ENCODE measurements at regions not wholly inside any gene's neighbourhood (a gene's known extent, or its start where the extent isn't known, plus 50 kb on each side); places are given as distances from the start of the nearest gene placed in this dataset.

DNA sequence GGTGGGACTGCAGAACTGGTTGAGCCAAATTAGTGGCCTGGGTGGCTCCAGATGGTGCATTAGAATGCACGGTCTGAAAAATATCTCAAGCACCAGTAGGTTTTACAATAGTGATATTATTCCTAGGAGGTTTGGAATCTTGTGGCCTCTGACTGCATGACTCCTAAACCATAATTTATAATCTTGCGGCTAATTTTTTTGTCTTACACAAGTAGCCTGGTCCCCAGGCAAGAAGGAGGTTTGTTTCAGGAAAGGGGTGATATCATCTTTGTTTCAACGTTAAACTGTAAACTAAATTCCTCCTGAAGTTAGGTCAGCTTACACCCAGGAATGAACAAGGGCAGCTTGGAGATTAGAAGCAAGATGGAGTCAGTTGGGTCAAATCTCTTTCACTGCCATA is 98.9 kb upstream of the ARL4C start:
- TF ChIP-seq, protein P1, sequence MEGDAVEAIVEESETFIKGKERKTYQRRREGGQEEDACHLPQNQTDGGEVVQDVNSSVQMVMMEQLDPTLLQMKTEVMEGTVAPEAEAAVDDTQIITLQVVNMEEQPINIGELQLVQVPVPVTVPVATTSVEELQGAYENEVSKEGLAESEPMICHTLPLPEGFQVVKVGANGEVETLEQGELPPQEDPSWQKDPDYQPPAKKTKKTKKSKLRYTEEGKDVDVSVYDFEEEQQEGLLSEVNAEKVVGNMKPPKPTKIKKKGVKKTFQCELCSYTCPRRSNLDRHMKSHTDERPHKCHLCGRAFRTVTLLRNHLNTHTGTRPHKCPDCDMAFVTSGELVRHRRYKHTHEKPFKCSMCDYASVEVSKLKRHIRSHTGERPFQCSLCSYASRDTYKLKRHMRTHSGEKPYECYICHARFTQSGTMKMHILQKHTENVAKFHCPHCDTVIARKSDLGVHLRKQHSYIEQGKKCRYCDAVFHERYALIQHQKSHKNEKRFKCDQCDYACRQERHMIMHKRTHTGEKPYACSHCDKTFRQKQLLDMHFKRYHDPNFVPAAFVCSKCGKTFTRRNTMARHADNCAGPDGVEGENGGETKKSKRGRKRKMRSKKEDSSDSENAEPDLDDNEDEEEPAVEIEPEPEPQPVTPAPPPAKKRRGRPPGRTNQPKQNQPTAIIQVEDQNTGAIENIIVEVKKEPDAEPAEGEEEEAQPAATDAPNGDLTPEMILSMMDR (IDR thresholded peaks at IDR 0.05), result no peak

DNA sequence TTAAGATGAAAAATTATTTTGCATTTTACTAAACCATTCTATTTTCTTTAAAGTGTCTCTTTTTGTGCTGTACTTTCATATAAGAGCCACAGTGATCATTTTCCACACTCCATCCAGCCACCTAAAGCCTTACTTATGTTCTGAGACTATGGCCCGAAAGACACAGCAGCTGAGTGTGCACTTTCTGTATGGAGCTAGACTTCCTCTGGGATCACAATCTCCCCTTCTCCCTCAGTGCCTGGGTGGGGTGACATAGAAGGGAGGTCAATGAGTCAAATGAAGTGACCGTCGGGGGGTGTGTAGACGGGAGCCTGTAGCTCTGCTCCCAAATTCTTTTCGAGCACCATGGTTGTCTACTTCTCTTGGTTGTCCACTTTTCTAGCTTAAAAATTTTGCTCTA is 97.8 kb upstream of the ARL4C start:
- TF ChIP-seq, protein P1 (IDR thresholded peaks at IDR 0.05), result no peak

DNA sequence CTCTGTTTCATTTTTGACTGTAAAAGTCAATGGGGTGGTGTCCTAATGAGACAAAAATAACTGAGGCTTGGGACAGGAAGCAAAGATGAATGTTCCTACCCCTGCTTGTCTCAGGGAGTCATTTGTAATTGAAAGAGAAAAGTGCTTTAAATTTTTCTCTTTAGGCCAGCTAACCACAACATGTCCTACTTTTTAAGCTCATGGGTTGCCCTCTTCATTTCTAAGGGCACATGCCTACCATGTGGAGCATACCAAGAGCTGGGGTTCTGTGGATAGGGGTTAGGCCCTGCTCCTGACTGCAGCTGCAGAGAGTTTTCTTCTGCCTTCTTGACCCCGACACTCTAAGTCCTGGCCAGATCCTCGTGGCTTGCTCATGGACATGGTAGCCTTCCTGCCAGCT is 96.8 kb upstream of the ARL4C start:
- TF ChIP-seq, protein P1 (IDR thresholded peaks at IDR 0.05), result no peak

DNA sequence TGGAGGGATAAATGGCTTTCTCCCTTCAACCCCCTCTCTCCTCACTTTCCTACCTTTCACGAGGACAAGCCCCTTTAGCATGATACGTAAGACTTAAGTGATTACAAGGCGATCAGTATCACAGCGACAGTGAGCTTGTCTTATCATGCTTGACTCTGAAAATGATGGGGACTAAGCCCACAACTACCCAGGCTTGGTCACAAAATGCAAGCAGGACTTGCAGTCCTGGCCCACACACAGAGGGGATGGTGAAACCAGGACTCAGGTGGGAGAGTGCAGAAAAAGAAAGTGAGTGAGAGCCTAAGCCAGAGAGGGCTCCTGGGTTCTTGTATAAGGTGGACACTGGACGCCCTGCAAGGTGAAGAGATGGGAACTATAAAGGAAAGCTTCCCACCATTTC is 95.7 kb upstream of the ARL4C start:
- TF ChIP-seq, protein P1 (IDR thresholded peaks at IDR 0.05), result no peak

DNA sequence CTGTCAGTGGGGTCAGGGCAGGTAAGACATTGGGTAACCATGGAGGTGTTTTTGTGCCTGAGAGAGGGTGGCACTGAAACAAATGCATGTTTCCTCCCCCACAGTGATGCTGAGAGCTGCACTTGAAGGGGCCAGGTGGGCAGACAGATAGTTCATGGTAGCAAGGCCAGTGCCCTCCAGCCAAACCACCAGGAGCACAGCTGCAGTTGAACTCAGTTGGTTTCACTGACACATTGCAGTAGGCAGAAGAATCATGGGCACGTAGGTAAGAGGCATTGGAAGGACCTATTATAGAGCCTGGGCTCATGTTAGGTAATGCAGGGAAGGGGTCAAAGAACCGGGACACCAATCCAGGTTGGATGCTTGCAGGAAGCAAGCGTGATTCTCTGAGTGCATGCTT is 93.2 kb upstream of the ARL4C start:
- TF ChIP-seq, protein P1 (IDR thresholded peaks at IDR 0.05), result no peak

DNA sequence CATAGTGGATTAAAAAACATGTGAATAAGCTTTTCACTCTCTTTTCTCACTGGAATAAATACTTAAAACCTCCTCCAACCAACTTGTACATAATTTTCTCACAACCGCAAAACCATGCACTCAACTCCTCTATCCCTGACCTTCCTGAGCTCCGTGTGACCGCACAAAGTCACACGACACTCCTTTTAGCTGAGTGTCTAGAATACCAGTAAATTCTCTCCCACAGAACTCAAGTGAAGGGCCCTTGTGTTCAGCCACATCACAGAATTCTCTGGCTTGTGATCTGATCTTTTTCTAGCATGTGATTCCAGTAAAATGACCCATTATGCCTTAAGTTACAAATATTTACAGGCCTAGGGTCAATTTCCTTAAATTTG is 91.2 kb upstream of the ARL4C start:
- TF ChIP-seq, protein P1 (IDR thresholded peaks at IDR 0.05), result no peak

DNA sequence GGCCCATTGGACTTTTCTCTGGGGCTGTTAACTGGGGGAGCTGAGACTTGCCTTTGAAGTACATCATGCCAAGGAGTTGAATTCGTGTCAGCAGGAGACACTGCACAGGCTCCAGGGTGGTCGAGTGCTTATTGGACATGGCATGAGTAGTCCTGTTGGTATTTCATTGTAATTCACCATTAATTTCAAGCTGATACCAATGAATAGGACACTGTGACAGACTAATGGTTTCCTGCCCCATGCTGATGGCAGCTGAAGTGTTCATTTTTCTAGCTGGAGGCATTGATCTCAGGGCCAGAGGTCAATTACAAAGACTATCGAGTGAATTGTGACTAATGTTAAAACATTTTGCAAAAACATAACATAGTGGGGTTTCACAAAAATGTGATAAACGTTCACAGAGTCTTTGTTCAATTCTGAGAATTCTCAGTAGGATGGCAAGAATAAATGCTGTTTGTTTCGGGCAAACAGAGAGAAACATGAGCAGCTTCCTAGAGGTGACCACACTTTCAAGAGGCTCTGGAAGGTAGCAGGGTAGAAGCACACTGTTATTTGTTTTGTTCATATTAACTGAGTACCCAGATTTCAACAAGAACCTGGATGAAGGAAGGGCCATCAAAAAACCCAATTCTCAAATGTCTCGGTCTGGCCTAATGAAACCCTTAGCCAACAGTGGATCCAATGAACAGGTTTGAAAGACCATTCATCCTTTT is 90.6 kb upstream of the ARL4C start:
- TF ChIP-seq, protein P1 (IDR thresholded peaks at IDR 0.05), result no peak

DNA sequence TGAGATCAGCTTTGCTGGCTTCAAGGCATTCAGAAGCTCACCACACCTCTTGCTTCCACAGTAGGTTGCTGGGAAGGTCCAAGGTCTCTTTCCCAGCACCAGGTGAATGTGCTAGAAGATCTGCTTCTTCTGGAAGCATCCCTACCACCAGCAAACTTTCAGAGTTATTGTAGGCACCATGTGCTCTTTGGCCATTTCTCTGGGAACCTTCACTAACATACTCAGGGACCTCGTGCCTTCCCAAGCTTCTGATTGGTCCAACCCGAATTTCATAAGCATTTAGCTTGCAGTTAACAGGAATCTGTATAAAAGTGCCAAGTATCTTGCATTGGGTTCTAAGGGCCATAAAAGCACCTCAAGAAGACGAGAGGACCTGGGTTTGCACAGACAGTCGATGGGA is 86.5 kb upstream of the ARL4C start:
- TF ChIP-seq, protein P1 (IDR thresholded peaks at IDR 0.05), result no peak
